HG03159 (cell line): ENCODE measurements at regions not wholly inside any gene's neighbourhood (a gene's known extent, or its start where the extent isn't known, plus 50 kb on each side); places are given as distances from the start of the nearest gene placed in this dataset.
A peak's percentile ranks its signal among the peaks of the same experiment; 100 is the strongest.

Experiments
- ATAC-seq: cut with Tn5 transposase; IDR thresholded peaks from one replicate; pipeline ENCODE4 v1.9.1; 2021; ENCODE audit warnings: mild to moderate bottlenecking, moderate library complexity; ENCODE audit not compliant: unreplicated experiment

GRCh38 chr7:132072873-132073272, 503.4 kb downstream of the PLXNA4 start:
- ATAC-seq = no peak

GRCh38 chr7:132072165-132072564, 504.1 kb downstream of the PLXNA4 start:
- no peak for ATAC-seq

- no peak for ATAC-seq
Observed at GRCh38 chr7:132069306-132069705, 507.0 kb downstream of the PLXNA4 start.

GRCh38 chr7:132066761-132067171, 509.5 kb downstream of the PLXNA4 start:
- no peak for ATAC-seq

- ATAC-seq = no peak
Observed at GRCh38 chr7:132065989-132066603, 509.7 kb upstream of the PODXL start.

- ATAC-seq = no peak
Observed at GRCh38 chr7:132065193-132065988, 509.0 kb upstream of the PODXL start.

GRCh38 chr7:132063800-132064199, 507.4 kb upstream of the PODXL start:
- no peak for ATAC-seq

GRCh38 chr7:132061937-132062336, 505.5 kb upstream of the PODXL start:
- ATAC-seq = no peak

- peak; percentile 60 for ATAC-seq
Observed at GRCh38 chr7:132059141-132059540, 502.7 kb upstream of the PODXL start.

GRCh38 chr7:132055336-132056120, 499.1 kb upstream of the PODXL start:
- no peak for ATAC-seq

- ATAC-seq = no peak
Observed at GRCh38 chr7:132053871-132054270, 497.4 kb upstream of the PODXL start.

GRCh38 chr7:132051311-132051710, 494.9 kb upstream of the PODXL start:
- no peak for ATAC-seq

- ATAC-seq = no peak
Observed at GRCh38 chr7:132049462-132050304, 493.3 kb upstream of the PODXL start.

GRCh38 chr7:132045481-132045980, 489.1 kb upstream of the PODXL start:
- ATAC-seq = no peak

- no peak for ATAC-seq
Observed at GRCh38 chr7:132045002-132045401, 488.6 kb upstream of the PODXL start.

GRCh38 chr7:132044247-132044646, 487.8 kb upstream of the PODXL start:
- ATAC-seq = no peak

- ATAC-seq = no peak
Observed at GRCh38 chr7:132041108-132041507, 484.7 kb upstream of the PODXL start.

GRCh38 chr7:132035517-132036362, 479.3 kb upstream of the PODXL start:
- no peak for ATAC-seq

- no peak for ATAC-seq
Observed at GRCh38 chr7:132034748-132035416, 478.5 kb upstream of the PODXL start.
